ENCODE measurements at regions not wholly inside any gene's neighbourhood (a gene's known extent, or its start where the extent isn't known, plus 50 kb on each side); places are given as distances from the start of the nearest gene placed in this dataset.

DNA sequence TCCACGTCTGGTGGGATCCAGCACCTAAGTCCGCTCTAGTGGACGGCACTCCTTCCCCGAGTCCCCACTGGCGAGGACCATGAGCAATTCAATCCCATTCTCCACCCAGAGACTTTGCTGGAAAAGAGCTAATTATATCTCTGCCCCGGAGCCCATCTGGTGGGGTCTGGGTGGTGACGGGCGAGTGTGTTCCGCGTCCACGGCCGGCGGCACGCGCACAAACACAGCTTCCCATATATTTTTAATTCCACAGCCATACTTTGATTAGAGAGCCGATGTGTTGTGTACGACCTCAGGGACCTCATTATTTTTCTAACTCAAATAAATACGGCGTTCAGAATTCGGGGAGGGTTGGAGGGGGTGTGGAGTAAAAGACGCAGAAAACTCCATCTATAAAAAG is 64.1 kb upstream of the ADGRE5 start:
- TF ChIP-seq, protein P1, sequence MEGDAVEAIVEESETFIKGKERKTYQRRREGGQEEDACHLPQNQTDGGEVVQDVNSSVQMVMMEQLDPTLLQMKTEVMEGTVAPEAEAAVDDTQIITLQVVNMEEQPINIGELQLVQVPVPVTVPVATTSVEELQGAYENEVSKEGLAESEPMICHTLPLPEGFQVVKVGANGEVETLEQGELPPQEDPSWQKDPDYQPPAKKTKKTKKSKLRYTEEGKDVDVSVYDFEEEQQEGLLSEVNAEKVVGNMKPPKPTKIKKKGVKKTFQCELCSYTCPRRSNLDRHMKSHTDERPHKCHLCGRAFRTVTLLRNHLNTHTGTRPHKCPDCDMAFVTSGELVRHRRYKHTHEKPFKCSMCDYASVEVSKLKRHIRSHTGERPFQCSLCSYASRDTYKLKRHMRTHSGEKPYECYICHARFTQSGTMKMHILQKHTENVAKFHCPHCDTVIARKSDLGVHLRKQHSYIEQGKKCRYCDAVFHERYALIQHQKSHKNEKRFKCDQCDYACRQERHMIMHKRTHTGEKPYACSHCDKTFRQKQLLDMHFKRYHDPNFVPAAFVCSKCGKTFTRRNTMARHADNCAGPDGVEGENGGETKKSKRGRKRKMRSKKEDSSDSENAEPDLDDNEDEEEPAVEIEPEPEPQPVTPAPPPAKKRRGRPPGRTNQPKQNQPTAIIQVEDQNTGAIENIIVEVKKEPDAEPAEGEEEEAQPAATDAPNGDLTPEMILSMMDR (IDR thresholded peaks at IDR 0.05), result no peak
- no peak for TF ChIP-seq POLR2A (IDR thresholded peaks at IDR 0.05)

Data from esophagus squamous epithelium (tissue), 4 donors.